Stomach (tissue), 4 donors: ENCODE measurements at regions not wholly inside any gene's neighbourhood (a gene's known extent, or its start where the extent isn't known, plus 50 kb on each side); places are given as distances from the start of the nearest gene placed in this dataset.

ENCODE experiments used
- CTCF ChIP-seq, 7 experiments: fragments of 450-650 bp in 4 of 7; fragments of 200-600 bp in 3 of 7; sonication (generic) in 3 of 7; IDR thresholded peaks; one replicate each; pipeline ENCODE4 v1.5.1; 2016 to 2019; ENCODE audit warnings: antibody characterized with exemption in 7 of 7, control low read depth in 2 of 7, mild to moderate bottlenecking in 1 of 7
- POLR2A ChIP-seq, 4 donors: fragments of 450-650 bp; IDR thresholded peaks; one replicate each; pipeline ENCODE4 v1.6.1; 2016; ENCODE audit warnings: antibody characterized with exemption in 4 of 4, control low read depth in 2 of 4, mild to moderate bottlenecking in 1 of 4, moderate library complexity in 1 of 4
- POLR2AphosphoS5 ChIP-seq, 3 donors: sonication (generic); formaldehyde crosslinking; IDR thresholded peaks; one replicate each; pipeline ENCODE4 v1.6.1; 2016; ENCODE audit warnings: antibody characterized with exemption in 3 of 3

GRCh38 chr2:234711308-234711707 is 214.4 kb upstream of the ARL4C start:
- no peak for TF ChIP-seq POLR2AphosphoS5 (IDR thresholded peaks at IDR 0.05)
- TF ChIP-seq CTCF (IDR thresholded peaks at IDR 0.05): no peak
- TF ChIP-seq POLR2A (IDR thresholded peaks at IDR 0.05): no peak
